GM19351 (cell line): ENCODE measurements at regions not wholly inside any gene's neighbourhood (a gene's known extent, or its start where the extent isn't known, plus 50 kb on each side); places are given as distances from the start of the nearest gene placed in this dataset.
"Not testable (repeated sequence)": the region's sequence is repeated elsewhere in the genome, so short reads cannot be mapped to it uniquely, and the experiment has no call there.

Experiments
- ATAC-seq: cut with Tn5 transposase; IDR thresholded peaks from one replicate; pipeline ENCODE4 v1.9.1; 2021; ENCODE audit warnings: mild to moderate bottlenecking, moderate library complexity; ENCODE audit not compliant: unreplicated experiment

- ATAC-seq: no peak
Observed at GRCh38 chr4:134747108-134747805, 545.7 kb upstream of the PABPC4L start.

GRCh38 chr4:134740290-134740689 is 538.7 kb upstream of the PABPC4L start:
- ATAC-seq: peak; percentile 64

GRCh38 chr4:134735901-134736300 is 534.3 kb upstream of the PABPC4L start:
- ATAC-seq: no peak

DNA sequence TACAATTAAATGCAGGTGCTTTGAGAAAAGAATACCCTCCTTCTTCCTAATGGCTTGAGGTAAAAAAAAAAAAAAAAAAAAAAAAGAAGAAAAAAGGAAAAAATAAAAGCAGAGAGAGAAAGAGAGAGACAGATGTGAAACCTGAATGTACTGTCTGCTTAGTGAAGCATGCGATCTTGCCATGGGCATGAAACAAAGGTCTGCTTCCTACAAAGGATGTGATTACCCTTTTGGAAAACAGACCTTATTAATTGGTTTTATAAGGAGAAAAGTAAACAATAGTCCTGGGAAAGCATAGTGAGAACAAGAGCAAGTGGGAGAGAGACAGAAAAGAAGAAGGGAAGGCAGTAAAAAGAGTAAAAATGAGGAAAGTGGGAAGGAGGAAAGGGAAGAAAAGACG is 526.1 kb upstream of the PABPC4L start:
- ATAC-seq: no peak

DNA sequence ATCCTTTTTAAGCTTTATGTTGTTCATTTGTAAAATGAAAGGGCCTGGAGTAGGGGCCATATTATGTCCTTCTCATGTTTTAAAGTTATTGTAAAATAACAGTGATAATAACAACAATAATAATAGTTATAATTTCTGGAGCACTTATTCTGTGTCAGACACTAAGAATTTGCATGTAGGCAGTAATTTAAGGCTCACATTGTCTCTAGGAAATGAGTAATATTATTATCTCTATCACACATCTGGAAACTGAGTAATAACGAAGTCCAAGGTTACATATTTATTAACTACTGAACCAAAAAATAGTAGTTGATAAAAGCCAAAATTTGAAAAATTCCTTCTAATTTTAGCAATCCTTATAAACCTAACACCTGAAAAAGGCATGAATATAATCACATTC is 520.7 kb upstream of the PABPC4L start:
- no peak for ATAC-seq

DNA sequence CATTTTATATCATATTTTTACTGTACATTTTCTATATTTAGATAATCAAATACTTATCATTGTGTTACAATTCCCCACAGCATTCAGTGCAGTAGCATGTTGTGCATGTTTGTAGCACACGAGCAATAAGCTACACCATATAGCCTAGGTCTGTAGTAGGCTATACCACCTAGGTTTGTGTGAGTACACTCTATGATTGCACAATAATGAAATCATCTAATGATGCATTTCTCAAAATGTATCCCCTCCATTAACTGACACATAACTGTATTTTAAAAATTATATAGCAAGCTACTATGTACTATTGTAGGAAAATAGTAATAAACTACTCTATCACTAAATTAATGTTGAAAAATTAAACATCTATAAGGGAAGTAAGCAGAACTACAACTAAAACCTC is 518.4 kb upstream of the PABPC4L start:
- ATAC-seq: no peak

- ATAC-seq: no peak
Observed at GRCh38 chr4:134708616-134709015, 507.0 kb upstream of the PABPC4L start.

DNA sequence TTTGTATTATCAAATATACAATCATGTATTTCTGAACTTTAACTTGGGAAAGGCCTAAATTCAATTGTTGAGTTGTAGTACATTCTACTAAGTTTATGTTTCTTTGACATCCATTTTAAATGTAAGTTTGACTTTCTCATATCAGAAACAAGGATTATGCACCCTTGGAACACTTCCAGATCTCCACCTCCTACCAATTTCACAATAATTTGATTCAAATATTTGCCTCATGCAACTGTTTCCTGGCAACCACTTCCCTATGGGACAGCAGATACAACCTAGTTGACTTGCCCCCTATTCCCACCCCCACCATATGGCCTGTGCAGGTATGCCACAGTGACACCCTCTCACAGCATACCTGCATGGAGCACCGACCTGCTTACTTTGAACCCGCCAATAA is 506.4 kb upstream of the PABPC4L start:
- ATAC-seq: no peak

DNA sequence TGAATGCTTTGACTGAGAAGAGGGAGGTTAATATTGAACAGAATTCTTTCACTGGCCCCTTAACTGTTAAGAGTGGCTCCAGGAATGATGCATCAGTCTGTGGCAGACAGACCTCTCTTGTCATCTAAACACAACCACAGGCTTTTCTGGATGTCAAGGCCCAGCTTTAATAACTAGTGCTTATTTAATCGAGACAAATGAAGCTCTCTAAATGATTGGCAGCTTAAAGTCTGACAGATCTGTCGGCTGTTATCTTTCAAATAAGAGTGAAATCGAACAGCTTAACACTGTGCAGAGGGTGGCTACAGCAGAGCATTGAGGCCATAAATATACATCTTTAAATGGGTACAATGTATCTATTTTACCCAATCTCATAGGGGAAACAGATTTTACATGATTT is 500.8 kb upstream of the PABPC4L start:
- ATAC-seq: no peak

DNA sequence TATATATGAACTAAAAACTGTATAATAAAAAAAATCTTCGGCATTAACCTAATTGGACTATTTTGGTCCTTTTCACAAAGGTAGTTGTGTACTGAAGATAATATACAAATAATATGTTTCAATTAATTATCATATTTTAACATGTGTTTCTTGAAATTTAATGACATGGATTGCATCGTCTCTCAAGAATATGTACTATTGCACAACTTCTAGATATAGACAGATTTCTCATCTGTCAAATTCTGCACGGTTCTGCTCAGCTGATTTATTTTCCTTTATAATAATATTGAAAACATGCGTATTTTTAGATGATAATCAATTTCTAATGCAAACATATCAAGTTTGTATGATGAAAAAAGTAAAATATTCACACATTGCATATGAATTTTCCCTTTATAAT is 498.7 kb upstream of the PABPC4L start:
- ATAC-seq: no peak

DNA sequence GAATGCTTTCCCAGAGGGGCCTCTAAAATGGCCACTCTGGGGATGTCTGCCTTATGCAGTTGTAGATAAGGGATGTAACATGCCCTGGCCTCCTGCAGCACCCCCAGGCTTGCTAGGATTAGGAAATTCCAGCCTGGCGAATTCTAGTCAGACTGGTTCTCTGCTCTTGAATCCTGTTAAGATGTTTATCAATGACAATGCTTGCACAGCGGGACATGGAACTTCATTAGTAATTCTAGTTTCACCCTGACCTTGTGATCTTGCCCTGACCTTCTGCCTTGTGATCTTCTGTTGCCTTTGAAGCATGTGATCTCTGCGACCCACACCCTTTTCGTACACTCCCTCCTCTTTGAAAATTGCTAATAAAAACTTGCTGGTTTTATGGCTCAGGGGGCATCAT is 497.2 kb upstream of the PABPC4L start:
- ATAC-seq: not testable (repeated sequence)

DNA sequence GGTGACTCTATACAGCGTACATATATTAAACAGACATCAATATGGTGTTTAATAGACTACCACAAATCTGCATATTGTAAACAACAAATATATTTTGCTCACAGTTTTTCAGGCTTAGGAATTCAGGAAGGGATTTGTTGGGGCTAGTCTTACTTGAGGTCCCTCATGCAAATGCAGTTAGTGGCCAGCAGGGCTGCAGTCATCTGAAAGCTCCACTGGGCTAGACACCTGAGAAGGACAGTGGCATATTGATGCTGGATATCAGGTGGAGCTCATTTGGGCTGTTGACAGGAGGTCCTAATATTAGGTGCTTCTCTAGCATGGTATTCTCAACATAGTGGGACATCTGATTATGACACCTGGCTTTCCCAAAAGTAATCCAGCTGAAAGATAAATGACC is 493.8 kb upstream of the PABPC4L start:
- no peak for ATAC-seq

DNA sequence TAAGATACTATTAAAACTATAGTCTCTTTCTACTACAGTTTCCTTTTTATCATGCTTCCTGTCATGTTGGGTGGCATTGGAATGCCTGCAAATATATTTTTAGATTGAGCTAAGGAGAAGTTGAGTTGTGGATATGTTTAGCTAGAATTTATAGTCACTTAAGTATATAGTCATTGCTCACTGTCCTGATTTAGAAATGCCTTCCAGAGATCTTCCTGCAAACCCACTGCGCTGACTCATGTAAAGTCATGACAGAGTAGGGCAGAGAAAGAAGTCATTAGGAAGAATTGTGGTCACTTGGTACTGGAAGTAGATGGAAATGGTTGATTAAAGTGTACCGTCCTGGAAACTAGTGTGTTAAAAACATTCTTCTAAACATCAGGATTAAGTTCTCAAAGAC is 490.3 kb upstream of the PABPC4L start:
- ATAC-seq: no peak

DNA sequence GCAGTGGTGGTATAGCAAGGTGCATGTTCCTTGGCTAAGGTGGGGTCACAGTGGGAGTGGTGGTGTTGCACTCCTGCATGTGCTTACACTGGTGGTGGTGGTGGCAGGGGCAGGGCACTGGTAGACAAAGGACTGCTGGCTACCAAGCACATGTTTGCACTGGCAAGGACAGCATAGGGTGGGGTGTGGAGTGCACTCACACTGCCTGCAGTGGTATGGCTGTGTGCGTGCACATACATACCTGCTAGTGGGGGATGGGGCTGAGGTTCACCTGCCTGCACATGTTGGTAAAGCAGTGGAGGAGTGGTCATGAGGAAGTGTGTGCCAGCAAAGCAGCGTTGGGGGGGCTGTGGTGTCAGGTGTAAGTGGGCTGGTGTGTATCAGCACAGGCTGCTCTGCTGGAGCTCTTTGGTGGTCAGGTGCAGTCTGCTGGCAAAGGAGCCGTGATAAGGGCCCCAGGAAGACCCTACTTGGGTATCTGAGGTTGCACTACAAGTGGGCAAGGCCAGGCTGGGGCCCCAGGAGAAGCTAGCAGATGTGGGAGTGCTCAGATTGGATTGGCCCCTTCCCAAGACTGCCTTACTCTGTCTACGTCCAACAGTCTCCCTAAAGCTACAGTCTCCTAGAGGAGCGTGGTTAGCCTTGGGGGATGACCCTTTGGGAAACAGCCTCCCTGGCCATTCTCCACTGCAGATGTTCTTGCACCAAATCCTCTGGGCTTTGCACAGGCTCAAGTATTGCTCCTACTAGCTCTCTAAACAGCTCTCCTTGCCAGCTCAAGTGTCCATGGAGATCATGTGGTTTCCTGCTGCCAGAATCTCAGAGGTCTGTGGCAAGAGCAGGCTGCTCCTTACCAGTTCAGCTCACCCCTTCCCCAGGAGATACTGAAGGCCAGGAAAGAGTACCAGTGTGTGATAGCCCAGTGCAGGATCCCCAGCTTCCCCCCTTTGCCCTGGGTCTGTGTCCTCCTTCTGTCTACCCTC is 486.3 kb upstream of the PABPC4L start:
- no peak for ATAC-seq

GRCh38 chr4:134677209-134677814 is 475.7 kb upstream of the PABPC4L start:
- no peak for ATAC-seq

GRCh38 chr4:134668237-134668636 is 466.6 kb upstream of the PABPC4L start:
- no peak for ATAC-seq

DNA sequence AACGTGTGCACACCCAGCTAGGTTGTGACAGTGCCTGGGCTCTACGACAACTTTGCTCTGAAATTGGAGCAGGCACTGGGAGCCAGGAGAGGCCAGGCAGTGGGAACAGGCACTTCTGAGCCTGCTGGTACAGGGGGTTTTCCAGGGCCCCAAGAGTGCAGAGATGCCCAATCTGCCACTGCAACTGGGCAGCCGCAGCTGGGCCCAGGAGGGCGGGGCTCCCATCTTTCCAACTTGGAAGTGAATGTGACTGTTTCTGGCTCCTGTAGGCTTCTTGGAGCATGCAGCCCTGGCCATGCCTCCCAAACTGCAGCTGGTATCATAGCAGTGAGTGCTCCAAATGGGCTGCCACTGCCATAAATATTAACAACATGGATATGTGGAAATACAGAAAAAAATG is 465.1 kb upstream of the PABPC4L start:
- ATAC-seq: no peak

GRCh38 chr4:134665429-134665828 is 463.8 kb upstream of the PABPC4L start:
- ATAC-seq: no peak

DNA sequence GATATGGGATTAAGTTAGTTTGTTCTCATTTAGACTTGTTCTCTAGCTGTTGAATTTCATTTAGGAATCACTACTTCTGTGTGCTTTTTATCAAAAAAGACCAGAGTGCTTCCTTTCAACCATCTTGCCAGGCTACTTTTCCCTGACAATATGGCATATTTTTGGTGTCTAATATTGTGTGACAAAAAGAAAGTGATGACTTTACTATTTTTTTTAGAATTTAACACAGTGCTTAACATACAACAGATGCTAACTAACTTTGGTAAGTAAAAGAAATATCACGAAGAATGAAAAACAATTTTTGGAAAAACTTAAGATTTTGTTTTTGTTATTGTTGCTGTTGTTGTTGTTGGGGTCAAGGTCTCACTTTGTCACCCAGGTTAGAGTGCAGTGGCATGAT is 462.2 kb upstream of the PABPC4L start:
- ATAC-seq: no peak

DNA sequence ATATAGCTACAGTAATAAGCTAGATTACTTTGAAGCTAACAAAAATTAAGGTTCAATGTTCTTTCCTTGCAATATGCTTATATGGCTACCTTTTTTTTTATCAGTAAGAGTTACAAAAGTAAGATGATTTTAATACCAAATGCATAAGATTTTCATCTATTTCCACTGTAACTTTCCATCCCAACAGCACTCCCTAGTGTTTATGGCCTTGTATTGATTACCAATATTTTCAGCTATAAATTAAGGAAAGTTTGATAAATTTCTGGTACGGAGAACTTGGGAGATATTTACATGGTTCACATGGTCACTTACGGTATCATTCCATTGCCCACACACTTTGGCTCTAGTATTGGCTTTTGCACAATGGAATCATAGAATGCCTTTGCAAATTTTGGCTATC is 448.9 kb upstream of the PABPC4L start:
- ATAC-seq: no peak

DNA sequence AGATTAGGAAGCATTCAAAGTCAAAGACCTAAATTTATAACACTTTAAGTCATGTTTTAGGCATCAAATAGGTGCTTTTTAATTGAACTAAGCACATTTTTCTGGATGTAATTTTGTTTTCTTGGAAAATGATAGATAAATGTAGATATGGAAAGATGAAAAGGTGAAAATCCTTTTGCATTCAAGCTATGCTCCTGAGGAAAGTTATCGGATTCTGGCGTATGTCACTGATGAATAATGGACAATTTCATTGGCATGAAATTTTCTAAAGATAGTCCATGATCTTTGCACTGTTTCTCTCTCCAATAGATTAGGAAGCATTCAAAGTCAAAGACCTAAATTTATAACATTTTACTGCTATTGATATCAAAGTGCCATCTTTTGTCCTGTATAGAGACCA is 444.2 kb upstream of the PABPC4L start:
- no peak for ATAC-seq
